ENCODE measurements at regions not wholly inside any gene's neighbourhood (a gene's known extent, or its start where the extent isn't known, plus 50 kb on each side); places are given as distances from the start of the nearest gene placed in this dataset.
"Not testable (repeated sequence)": the region's sequence is repeated elsewhere in the genome, so short reads cannot be mapped to it uniquely, and the experiment has no call there.

DNA sequence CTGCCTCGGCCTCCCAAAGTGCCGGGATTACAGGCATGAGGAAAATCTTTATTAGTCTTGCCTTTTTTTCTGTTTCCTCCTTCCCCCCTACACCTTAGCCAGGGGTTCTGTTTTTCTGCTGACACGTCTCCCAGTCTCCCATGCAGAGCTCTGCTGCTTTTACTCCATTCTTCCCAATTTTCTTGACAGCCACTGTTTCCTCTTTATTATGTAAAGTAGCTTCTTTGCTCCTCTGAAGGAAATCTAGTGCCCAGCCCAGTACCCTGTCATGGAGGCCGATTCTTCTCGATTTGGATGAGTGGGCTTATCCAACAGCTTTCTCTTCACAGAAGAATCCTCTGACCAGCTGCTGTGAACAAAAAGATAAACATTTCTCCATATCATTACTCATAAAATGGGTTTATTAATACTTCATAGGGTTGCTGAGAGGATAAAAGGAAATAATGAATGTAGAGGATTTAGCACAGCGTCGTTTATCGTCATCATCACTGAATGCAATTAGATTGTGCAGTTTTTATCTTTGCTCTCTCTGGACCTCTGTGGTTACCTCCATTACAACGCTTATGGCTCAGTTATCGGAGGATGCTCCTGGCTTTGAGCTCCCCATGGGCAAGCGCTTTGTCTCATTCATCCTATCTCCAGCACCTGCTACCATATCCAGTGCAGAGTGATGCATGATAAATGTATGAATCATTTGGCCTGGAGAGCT, 375.6 kb upstream of the C11orf87 start:
- DNase-seq, result no peak

DNA sequence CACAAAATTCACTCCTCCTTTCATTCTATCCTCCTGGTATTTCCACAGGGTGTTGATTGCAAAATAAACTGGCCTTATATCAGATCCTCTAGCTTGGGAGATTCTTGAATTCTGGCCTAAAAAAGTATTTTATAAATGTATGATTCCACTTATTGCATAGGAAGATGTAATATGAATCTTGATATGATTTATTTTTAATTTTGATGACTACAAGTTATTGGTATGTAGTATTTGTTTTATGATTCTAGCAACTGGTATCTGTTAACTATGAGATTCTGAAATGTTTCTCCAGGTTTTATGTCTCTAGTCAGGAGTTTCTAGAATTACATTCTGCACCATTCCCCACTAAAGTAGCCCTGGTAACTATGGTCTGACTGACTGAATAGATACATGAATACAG, 373.9 kb upstream of the C11orf87 start:
- DNase-seq, result no peak

DNA sequence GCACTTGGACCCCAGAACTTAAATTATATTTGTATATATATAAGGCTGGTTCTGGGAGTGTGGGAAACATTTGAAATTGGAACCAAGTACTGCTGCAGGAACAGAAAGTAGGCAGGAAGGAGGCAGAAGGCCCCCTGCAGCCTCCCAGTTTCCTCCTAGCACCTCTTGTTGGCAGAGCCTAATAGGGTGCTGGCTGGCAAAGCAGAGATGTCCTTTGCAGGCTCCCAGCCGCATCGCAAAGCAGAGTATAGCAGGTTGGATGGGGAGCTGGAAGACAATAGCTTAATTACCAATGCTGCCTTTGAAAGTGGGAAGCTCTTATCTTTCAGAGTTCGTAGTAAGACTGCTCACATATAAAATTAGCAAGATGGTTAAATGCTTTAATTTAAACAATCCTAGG, 370.8 kb upstream of the C11orf87 start:
- DNase-seq, result no peak

DNA sequence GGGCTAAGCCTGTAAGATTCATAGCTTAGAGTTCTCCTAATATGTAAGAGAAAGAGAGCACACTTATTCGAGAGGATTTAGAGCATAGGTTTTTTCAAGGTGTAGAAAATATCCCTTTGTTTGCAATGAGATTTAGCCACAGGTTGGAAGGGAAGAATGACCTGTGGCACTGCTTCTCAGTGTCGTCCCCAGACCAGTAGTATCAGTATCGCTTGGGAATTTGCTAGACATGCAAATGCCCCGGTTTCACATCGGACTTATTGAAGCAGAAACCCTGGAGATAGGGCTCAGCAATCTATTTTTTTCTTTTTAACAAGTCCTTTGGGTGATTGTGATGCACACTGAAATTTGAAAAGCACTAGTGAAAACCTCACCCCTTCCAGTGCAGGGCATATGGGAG, 362.6 kb upstream of the C11orf87 start:
- DNase-seq, result no peak

DNA sequence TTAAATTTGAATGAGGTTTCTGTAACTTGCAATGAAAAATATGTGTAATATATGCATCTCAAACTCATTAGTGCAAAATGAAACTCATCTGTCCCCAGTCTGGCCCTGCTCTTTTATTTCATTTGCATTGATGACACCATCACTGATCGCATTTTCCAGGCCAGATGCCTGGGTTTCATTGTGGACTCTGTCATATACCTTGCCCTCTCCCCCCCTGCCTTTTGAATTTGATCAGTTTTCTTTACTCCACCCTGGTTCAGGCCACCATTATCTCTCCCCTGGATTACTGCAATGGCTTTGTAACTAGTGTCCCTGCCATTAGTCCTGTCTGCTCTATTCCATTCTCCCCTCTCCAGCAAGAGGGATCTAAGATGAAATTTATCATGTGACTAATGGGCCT, 360.6 kb upstream of the C11orf87 start:
- no peak for DNase-seq

DNA sequence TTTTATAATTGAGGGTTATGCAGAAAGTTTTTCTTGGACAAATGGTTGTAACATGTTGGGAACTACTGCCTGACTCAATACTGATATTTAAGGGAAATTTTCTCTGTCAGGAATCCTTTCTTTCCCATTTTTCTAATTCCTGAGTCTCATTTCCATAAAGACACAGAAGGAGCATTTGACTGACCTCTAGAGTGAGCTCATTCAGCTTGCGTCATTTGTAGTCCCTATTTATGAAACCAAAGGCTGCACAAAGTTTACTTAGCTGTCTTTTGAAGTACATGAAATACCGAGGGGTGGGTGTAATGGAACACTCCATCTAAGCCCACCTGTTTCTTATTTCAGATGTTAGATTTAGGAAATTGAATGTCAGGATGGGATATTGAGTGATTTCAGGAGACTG, 359.5 kb upstream of the C11orf87 start:
- no peak for DNase-seq

DNA sequence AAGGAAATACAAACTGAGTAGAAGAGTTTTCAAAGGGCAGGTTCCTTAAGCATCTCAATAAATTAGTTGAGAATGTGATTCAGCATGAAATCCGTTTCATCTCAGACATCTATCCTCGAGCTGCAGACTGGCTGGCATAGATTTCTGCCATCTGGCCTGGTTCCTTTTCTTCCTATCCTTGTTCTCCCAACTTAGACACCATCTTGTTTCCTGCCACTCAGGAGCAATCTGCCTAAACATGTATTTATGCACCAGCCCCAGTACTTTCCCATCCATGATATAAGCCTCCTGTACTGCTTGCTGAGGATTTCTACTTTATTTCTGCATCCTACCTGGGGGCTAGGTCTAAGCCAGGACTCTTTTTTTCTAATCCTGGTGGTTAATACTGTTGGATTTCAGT, 359.1 kb upstream of the C11orf87 start:
- no peak for DNase-seq

DNA sequence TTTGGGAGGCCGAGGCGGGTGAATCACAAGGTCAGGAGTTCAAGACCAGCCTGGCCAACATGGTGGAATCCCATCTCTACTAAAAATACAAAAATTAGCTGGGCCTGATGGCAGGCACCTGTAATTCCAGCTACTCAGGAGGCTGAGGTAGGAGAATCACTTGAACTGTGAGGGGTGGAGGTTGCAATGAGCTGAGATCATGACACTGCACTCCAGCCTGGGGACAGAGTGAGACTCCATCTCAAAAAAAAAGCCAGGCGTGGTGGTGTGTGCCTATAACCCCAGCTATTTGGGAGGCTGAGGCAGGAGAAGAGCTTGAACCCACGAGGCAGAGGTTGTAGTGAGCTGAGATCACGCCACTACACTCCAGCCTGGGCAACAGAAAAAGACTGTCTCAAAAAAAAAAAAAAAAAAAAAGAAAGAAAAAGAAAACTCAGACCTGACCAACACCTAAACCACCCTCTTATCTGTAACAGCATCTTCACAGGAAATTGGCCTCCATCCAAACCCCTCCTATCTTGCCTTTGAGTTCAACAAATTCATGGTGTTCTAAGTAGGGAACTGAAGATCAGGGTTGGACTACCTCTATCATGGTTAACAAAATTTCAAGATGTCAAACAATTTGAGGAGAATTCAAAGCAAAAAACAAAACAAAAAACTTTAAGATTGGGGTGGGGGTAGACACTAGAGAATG, 357.2 kb upstream of the C11orf87 start:
- not testable (repeated sequence) for DNase-seq

DNA sequence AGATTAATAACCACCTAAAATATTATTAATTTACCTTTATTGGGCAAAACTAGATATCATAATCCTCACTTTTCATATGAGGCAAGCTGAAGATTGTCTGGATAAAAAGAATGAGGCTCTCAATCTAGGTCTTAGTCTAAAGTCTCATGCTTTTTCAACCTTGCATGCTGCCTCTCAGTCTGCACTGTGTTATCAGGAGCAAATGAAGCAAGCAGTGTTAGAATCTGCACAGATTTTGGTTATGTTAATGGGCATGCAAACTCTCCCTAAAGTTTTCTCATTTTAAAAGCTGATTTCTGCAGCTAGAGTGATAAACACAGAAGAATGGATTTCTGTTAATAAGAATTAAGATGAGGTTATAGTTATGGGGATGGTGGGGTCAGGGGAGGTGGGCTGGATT, 350.7 kb upstream of the C11orf87 start:
- DNase-seq, result no peak

DNA sequence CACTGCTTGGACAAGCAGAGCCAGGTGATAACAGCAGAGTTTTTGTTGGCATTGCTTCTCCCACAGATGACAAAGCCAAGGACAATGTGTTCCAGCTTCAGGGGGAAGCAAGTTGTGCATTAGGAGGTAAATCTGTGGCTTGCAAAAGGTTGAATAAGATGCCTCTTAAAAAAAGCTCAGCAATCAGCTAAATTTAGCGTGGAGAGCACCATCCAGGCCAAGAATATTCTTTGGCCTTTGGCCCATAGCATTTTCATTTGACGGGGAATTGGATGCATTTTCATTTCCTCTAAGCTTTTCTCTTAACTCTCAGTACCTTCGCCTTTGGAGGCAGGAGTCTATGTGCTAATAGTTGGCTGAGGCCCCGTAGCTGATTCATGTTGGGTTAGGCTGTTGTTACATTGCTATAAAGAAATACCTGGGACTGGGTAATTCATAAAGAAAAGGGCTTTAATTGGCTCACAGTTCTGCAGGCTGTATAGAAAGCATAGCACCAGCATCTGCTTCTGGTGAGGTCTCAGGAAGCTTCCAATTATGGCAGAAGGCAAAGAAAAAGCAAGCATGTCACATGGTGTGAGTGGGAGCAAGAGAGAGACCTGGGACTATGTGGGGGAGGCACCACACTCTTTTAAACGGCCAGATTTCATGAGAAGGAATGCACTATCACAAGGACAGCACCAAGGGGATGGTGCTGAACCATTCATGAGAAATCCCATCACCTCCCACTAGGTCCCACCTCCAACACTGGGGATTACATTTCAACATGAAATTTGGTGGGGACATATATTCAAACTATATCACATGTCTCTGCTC, 350.1 kb upstream of the C11orf87 start:
- no peak for DNase-seq

DNA sequence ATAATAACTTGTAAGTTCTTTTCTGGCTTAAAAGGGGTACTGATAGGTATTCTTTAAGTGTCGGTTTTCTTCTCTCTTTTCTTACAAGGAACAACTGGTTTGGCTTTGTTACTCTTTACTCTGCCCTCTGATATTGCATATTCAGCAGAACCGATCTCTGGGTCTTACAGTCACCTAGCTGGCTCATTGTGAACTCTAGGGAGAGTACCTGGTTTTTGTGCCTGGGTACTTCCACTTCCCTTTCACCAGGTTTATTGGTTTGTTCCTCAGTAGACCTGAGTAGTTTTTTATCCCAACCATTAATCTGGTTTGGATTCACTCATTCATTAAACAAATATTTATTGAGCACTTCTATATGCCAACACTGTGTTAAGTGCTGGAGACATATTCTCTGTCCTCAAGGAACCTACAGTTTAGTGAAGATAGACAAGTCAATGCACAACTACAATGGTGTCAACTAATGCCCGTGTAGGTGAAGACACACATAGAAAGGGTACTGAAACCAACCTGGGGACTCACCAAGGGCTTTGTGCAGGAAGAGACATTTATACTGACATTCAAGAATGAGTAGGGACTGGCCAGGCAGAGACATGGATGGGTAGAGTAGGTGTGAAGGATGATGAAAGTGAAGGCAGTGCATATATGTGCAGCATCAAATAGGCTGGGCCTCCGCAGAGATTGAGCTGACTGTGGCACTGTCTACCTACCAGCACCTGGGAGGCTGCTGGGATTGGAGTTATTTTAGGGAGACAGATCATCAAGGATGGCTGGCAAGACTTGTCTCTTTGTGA, 348.8 kb upstream of the C11orf87 start:
- no peak for DNase-seq

DNA sequence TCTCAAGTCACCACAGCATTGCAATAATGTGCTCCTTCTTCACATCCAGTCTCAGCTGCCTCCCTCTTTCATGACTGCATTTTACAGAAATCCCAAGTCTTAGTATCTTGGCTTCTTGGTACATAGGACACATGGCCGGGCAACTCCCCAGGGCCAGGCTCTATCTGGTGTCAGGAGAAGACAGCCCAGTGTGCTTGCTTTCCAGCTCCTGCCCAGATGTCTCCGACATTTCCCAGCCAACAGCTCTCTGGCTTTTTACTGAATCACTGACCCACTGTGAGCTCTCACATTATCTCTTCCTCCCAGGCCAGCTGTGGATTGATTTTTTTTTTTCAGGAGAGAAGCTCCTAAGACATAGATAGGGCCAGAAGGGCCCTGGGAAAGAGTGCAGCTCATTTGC, 346.0 kb upstream of the C11orf87 start:
- no peak for DNase-seq

DNA sequence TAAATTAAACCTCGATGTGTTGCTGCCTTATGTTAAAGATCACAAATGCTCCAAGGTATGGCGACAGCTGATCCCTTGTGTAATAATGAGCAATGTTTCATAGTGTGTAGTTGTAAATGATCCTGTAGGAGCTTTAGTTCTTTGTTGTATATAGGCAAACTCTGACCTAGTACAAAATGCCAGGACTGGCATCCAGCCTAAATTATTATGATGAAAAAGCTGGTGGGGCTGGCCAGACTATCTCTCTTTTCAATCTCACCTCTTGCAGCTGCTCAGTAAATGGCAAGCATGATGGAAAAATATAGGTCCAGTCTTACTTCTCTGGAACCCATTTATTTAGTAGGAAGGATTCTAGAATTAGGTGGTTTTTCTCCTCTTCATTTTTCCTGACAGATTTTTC, 345.1 kb upstream of the C11orf87 start:
- DNase-seq, result no peak

DNA sequence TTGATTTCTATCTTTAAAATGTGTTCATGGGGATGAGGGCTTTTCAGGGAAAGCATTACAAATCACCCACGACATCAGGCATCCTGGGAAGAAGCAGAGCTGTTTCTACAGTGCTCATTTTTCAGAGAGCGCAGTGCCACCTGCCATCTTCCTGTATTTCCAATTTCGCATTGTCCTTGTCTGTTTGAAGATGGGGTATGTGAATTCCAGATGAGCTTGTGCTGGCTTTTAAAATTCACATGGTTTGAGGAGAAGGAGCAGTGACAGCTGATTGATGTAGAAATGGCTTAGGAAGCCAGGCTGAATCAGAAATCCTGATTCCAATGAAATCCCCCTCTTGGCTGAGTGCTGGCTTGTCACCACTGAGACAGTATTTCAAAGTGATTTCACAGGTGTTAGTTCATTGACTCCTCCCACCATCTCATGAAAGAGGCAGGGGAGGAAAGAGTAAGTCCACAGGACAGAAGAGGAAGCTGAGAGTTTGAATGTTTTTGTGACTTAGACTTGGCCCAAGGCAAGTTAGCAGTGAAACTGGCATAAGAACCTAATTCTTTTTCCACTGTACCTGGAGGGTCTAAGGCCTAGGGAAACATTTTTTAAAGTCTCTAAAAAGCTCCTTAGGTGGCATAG, 344.6 kb upstream of the C11orf87 start:
- no peak for DNase-seq

DNA sequence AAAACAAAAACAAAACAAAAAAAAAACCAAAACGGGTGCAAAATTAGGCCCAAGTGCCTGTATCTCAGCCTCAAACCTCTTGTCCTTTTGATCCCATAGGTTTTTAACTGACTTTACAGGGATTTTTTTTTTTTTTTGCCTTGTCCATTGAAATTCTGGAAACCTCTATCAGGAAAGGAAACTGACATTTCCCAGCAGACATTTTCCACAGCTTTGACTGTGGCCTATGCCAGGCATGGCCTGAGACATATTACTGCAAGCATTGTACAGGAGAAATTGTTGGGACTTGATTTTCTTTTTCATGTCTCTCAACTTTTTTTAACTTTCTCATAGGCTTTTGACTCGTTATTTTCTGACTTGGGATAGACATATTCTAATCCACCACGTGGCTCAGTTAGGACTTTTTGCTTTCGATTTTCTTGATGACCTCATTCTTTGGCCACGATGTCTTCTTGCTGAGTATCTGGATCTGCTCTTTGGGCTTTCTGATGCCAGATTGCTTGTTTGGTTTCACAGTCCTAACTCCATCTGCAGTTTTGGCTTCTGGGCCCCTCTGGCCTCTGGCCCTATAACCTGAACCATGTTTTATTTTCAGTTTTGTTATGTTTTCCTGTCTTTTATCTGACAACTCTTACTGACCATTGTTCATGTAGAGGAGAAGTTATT, 336.1 kb upstream of the C11orf87 start:
- no peak for DNase-seq

DNA sequence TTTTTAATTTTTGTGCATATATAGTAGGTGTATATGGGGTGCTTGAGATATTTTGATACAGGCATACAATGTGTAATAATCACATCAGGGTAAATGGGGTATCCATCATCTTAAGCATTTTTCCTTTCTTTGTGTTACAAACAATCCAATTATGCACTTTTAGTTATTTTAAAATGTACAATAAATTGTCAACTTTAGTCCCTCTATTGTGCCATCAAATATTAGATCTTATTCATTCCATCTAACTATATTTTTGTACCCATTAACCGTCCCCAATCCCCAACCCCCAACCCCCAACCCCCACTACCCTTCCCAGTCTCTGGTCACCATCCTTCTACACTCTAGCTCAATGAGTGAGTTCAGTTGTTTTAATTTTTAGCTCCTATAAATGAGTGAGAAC, 335.1 kb upstream of the C11orf87 start:
- no peak for DNase-seq

DNA sequence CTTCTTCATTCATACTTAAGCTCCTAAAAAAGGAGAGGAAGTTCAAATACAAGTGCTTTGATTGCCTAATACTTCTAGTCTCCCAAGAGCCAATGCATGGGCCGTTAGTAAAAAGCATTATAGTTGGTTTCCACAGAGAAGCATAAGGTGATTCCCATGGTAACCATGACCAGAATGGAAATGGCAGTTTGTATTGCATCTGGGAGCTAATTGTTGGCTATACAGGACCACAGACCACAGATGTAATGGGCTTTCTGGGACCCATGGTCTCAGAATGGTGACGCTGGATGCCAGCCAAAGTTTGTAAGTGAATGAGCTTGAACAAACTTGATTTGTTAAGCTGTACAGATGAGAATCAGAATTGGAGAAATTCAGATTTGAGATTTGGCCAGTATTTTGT, 333.9 kb upstream of the C11orf87 start:
- no peak for DNase-seq

DNA sequence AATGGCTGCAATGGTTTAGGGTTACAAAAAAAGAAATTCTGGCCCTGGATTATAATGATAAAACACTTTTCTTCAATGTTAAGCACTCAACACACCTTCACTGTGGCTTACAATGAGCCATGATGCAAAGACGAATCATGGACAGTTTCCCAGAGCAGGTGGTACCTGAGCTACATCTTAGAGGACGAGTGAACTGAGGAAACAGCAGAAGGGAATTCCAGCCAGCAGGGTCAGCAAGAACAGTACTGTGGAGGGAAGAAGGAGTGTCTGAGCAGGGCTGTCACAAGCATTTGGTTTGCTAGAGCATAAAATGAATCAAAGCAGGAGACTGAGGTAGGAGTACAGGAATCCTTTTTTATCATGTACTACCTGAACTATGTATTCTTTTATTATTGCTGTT, 332.8 kb upstream of the C11orf87 start:
- DNase-seq, result no peak

DNA sequence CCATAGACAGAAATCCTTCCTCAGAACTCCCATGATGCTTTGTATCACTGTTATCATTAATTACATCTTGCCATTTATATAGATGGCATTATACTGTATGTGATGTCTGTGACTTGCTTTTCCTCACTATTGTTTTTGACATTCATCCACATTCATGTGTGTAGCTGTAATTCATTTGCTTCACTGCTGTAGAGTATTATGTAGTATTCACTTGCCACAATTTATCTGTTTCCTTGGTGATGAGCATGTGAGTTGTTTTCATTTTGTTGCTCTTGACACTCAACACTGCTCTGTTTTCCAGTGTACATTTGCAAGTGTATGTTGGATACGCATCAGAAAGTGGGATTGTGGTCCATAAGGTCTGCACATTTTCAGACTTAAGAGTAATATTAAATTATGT, 328.6 kb upstream of the C11orf87 start:
- DNase-seq, result no peak

DNA sequence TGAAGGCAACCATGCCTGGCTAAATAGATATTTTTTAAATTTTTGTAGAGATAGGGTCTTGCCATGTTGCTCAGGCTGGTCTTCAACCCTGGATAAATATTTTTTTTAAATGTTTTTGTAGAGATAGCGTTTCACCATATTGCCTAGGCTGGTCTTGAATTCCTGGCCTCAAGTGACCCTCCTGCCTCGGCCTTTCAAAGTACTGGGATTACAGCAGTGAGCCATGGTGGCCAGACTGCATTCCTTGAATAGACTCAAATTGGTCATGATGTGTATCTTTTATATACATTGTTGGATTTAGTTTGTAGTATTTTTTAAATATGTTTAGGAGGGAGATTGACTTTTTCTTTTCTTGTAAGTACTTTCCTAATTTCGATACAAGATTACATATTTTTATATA, 325.7 kb upstream of the C11orf87 start:
- no peak for DNase-seq

DNA sequence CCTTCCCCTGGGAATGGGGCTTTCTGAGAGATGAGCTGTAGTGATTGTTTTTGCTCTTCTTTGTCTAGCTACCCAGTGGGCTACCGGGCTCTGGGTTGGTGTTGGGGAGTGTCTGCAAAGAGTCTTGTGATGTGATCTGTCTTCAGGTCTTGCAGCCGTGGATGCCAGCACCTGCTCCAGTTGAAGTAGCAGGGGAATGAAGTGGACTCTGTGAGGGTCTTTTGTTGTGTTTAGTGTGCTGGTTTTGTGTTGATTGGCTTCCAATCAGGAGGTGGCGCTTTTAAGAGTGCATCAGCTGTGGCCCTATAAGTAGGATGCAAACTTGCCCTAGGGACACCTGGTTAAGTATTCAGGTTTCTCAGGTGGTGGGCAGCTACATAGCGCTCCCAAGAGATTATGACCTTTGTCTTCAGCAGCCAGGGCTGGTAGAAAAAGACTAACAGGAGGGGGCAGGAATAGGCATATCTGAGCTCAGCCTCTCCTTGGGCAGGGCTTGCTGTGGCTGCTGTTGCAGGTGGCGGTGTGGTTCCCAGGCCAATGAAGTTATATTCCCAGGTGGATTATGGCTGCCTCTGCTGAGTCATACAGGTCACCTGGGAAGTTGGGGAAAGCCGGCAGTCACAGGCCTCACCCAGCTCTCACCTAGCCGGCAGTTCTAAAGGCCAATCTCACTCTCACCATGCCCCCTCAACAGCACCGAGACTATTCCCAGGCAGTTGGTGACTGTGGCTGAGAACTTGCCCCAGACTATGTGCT, 315.7 kb upstream of the C11orf87 start:
- no peak for DNase-seq

All from NCI-H146 (cell line).